Neural cell (in vitro differentiated cells): ENCODE measurements at regions not wholly inside any gene's neighbourhood (a gene's known extent, or its start where the extent isn't known, plus 50 kb on each side); places are given as distances from the start of the nearest gene placed in this dataset.
"Not testable (repeated sequence)": the region's sequence is repeated elsewhere in the genome, so short reads cannot be mapped to it uniquely, and the experiment has no call there.

ENCODE experiments used
- H2AFZ ChIP-seq: fragments of 200-600, 300-800 bp; sonication (generic), shearing (Covaris generic); 2 replicates; pipeline ENCODE4 v1.6.0; 2014; ENCODE audit warnings: low read depth, mild to moderate bottlenecking, antibody characterized with exemption, low read length, moderate library complexity
- H3F3A ChIP-seq: fragments of 200-600 bp; shearing (Covaris generic); 2 replicates; pipeline ENCODE4 v1.6.1; 2016; ENCODE audit warnings: mild to moderate bottlenecking, moderate library complexity, mixed read lengths, antibody characterized with exemption, low read length; ENCODE audit not compliant: insufficient read depth, poor library complexity, severe bottlenecking
- H3K27ac ChIP-seq: fragments of 200-600, 300-800 bp; sonication (generic), shearing (Covaris generic); 2 replicates; pipeline ENCODE4 v1.5.1; 2014; ENCODE audit warnings: mild to moderate bottlenecking, low read length, moderate library complexity
- H3K27me3 ChIP-seq: fragments of 300-800, 200-600 bp; sonication (generic), shearing (Covaris generic); 2 replicates; pipeline ENCODE4 v1.6.0; 2014; ENCODE audit warnings: mild to moderate bottlenecking, low read depth, low read length, moderate library complexity; ENCODE audit not compliant: insufficient read depth
- H3K36me3 ChIP-seq: fragments of 300-800, 200-600 bp; sonication (generic), shearing (Covaris generic); 2 replicates; pipeline ENCODE4 v1.5.1; 2014; ENCODE audit warnings: mild to moderate bottlenecking, antibody characterized with exemption, low read length, moderate library complexity; ENCODE audit not compliant: insufficient read depth
- H3K4me2 ChIP-seq: fragments of 300-800, 200-600 bp; sonication (generic), shearing (Covaris generic); 2 replicates; pipeline ENCODE4 v1.6.0; 2014; ENCODE audit warnings: mild to moderate bottlenecking, low read length
- H3K4me3 ChIP-seq: fragments of 300-800, 200-600 bp; sonication (generic), shearing (Covaris generic); 2 replicates; pipeline ENCODE4 v1.5.1; 2014; ENCODE audit warnings: mild to moderate bottlenecking, low read length, moderate library complexity
- H3K79me2 ChIP-seq: fragments of 200-600 bp; shearing (Covaris generic); replicated peaks from 2 replicates; pipeline ENCODE4 v1.6.0; 2014; ENCODE audit warnings: mild to moderate bottlenecking, low read length, moderate library complexity; ENCODE audit not compliant: insufficient read depth
- H3K9ac ChIP-seq: fragments of 300-800, 200-600 bp; sonication (generic), shearing (Covaris generic); 2 replicates; pipeline ENCODE4 v1.6.1; 2016; ENCODE audit warnings: mild to moderate bottlenecking, low read length, mixed read lengths
- H3K9me2 ChIP-seq: fragments of 200-600 bp; shearing (Covaris generic); 2 replicates; pipeline ENCODE4 v1.6.1; 2016; ENCODE audit warnings: mild to moderate bottlenecking, low read length, mixed read lengths; ENCODE audit not compliant: insufficient read depth
- H3K9me3 ChIP-seq: fragments of 200-600, 300-800 bp; sonication (generic), shearing (Covaris generic); 2 replicates; pipeline ENCODE4 v1.6.1; 2016; ENCODE audit warnings: mild to moderate bottlenecking, mixed run types, low read length, moderate library complexity, mixed read lengths
- H4K20me1 ChIP-seq: fragments of 200-600 bp; shearing (Covaris generic); 2 replicates; pipeline ENCODE4 v1.6.1; 2016; ENCODE audit warnings: mild to moderate bottlenecking, mixed run types; ENCODE audit not compliant: insufficient read depth
- CTCF ChIP-seq: fragments of 450-650 bp; IDR thresholded peaks from 2 replicates; pipeline ENCODE4 v1.5.1; 2014; ENCODE audit warnings: antibody characterized with exemption, mild to moderate bottlenecking, moderate library complexity; ENCODE audit not compliant: poor library complexity, severe bottlenecking
- EP300 ChIP-seq: fragments of 450-650 bp; conservative IDR thresholded peaks from 2 replicates; pipeline ENCODE4 v1.6.1; 2014; ENCODE audit warnings: antibody characterized with exemption, mild to moderate bottlenecking, moderate library complexity; ENCODE audit not compliant: poor library complexity, severe bottlenecking
- MXI1 ChIP-seq: fragments of 450-650 bp; conservative IDR thresholded peaks from 2 replicates; pipeline ENCODE4 v1.6.1; 2014; ENCODE audit warnings: antibody characterized with exemption, mild to moderate bottlenecking; ENCODE audit not compliant: poor library complexity, severe bottlenecking
- POLR2AphosphoS5 ChIP-seq: IDR thresholded peaks from 2 replicates; pipeline ENCODE4 v1.6.1; 2012
- REST ChIP-seq: IDR thresholded peaks from 2 replicates; pipeline ENCODE4 v1.6.1; 2012; ENCODE audit warnings: borderline replicate concordance
- SMC3 ChIP-seq: fragments of 450-650 bp; conservative IDR thresholded peaks from 2 replicates; pipeline ENCODE4 v1.6.1; 2014; ENCODE audit warnings: antibody characterized with exemption, mild to moderate bottlenecking, moderate library complexity; ENCODE audit not compliant: poor library complexity

- Histone ChIP-seq H3K9me3 (no peaks in the 10 kb centered on the region), H3K36me3 (no peaks in the 10 kb centered on the region), H3K27ac (no peak overlapping the region), H3K9me2 (no peaks in the 10 kb centered on the region), H4K20me1 (no peaks in the 10 kb centered on the region), H3K79me2 (no peaks in the 10 kb centered on the region), H3K4me2 (no peak overlapping the region), H3K27me3 (no peaks in the 10 kb centered on the region), H3K9ac (no peak overlapping the region), H3F3A (no peaks in the 10 kb centered on the region), H3K4me3 (no peak overlapping the region), H2AFZ (no peak overlapping the region)
- TF ChIP-seq MXI1 (no peak), SMC3 (no peak), POLR2AphosphoS5 (no peak), CTCF (no peak), REST (no peak), EP300 (no peak)
These were observed 285.8 kb upstream of the PCDH9 start for GRCh38 chr13:67515895-67516294.

GRCh38 chr13:67509018-67509417 is 278.9 kb upstream of the PCDH9 start:
- no peak overlapping the region for H3K4me2 ChIP-seq
- no peaks in the 10 kb centered on the region for H3K9me3 ChIP-seq
- H3K27ac ChIP-seq = no peak overlapping the region
- H3K79me2 ChIP-seq = no peaks in the 10 kb centered on the region
- H3K4me3 ChIP-seq = no peak overlapping the region
- no peak overlapping the region for H3K9ac ChIP-seq
- no peaks in the 10 kb centered on the region for H3K27me3 ChIP-seq
- no peak for TF ChIP-seq CTCF
- no peaks in the 10 kb centered on the region for H3K9me2 ChIP-seq
- H2AFZ ChIP-seq = no peak overlapping the region
- H4K20me1 ChIP-seq = no peaks in the 10 kb centered on the region
- H3F3A ChIP-seq = no peaks in the 10 kb centered on the region
- no peaks in the 10 kb centered on the region for H3K36me3 ChIP-seq

GRCh38 chr13:67508275-67508674 is 278.1 kb upstream of the PCDH9 start:
- H3K9me3 ChIP-seq, H3K4me3 ChIP-seq, H3K79me2 ChIP-seq, H3K27me3 ChIP-seq, H3K9me2 ChIP-seq, H3K9ac ChIP-seq, H2AFZ ChIP-seq, H3K36me3 ChIP-seq, H4K20me1 ChIP-seq, H3K4me2 ChIP-seq, H3K27ac ChIP-seq, H3F3A ChIP-seq: not testable (repeated sequence)
